ENCODE measurements at regions not wholly inside any gene's neighbourhood (a gene's known extent, or its start where the extent isn't known, plus 50 kb on each side); places are given as distances from the start of the nearest gene placed in this dataset.

DNA sequence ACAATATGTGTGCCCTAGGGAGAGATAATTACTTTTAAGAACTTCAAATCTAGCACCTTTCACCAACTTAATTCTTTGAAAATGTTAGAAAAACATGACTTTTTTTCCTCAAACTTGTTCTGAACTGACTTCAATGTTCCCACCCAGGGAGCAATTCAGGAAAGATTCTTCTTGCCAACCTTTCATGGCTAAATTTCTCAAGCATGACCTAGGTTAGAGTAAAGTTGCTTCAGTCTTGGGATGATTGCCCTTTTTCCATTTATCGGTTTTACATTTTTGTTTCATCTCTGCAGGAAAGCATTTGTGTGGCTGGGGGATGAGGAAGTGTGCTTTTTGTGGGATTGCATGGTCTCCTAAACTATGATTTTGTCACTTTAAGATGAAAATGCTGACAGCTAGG lies 647.7 kb downstream of the LTN1 start:
- no peaks in the 10 kb centered on the region for H3K36me3 ChIP-seq (ENCODE audit: control insufficient read depth, low read length)
- H3K27me3 ChIP-seq (ENCODE audit: control insufficient read depth, low read length): no peaks in the 10 kb centered on the region
- no peaks in the 10 kb centered on the region for H3F3A ChIP-seq (ENCODE audit: control insufficient read depth, insufficient read depth)
- TF ChIP-seq, protein P1, sequence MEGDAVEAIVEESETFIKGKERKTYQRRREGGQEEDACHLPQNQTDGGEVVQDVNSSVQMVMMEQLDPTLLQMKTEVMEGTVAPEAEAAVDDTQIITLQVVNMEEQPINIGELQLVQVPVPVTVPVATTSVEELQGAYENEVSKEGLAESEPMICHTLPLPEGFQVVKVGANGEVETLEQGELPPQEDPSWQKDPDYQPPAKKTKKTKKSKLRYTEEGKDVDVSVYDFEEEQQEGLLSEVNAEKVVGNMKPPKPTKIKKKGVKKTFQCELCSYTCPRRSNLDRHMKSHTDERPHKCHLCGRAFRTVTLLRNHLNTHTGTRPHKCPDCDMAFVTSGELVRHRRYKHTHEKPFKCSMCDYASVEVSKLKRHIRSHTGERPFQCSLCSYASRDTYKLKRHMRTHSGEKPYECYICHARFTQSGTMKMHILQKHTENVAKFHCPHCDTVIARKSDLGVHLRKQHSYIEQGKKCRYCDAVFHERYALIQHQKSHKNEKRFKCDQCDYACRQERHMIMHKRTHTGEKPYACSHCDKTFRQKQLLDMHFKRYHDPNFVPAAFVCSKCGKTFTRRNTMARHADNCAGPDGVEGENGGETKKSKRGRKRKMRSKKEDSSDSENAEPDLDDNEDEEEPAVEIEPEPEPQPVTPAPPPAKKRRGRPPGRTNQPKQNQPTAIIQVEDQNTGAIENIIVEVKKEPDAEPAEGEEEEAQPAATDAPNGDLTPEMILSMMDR (IDR thresholded peaks at IDR 0.05; ENCODE audit: low read depth, low read length, poor library complexity, severe bottlenecking): no peak
- TF ChIP-seq EZH2phosphoT487 (IDR thresholded peaks at IDR 0.05; ENCODE audit: borderline replicate concordance, low read length): no peak
- H3K4me2 ChIP-seq (ENCODE audit: low read length): no peak overlapping the region
- no peak overlapping the region for H3K27ac ChIP-seq (ENCODE audit: low read depth, low read length)
- H3K4me1 ChIP-seq (ENCODE audit: control insufficient read depth, low read length): peaks cover 5% of the 10 kb centered on the region; the same call in 1 of the 2 replicates
- H3K9me2 ChIP-seq (replicated peaks; ENCODE audit: control insufficient read depth, low read length): no peaks in the 10 kb centered on the region
- H3K79me2 ChIP-seq (ENCODE audit: control insufficient read depth, low read length): no peaks in the 10 kb centered on the region
- H3K4me3 ChIP-seq (ENCODE audit: low read length): no peak overlapping the region
- H4K20me1 ChIP-seq (ENCODE audit: control insufficient read depth, insufficient read depth, low read depth, low read length): no peaks in the 10 kb centered on the region
- no peaks in the 10 kb centered on the region for H3K9me3 ChIP-seq (ENCODE audit: control insufficient read depth, insufficient read depth, low read length)

DNA sequence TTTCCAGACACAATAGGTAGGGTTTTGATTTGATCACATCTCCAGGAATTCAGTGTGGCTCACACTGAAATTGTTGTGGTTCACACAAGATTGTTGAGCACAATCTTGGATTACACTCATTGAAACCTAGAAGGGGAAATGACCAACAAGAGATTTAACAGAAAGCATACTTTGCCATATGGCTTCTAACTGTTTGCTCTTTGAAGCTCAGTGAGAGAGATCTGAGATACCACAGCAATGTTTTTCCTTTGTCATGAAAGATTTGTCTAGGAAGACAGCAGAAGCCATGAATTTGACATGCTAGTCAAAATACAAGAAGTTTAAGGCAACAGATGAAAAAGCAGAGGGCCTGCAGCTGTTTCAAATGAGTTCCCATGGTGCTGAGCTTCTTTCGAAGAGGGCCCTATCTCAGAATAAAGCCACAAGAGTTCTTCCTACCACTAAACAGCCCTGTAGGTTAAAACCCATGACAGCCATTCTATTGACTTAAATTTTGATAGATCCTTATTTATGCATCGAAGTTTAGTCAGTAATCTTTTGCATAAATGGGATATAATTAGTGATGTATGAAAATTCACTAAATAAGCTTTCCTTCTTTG lies 650.4 kb downstream of the LTN1 start:
- Histone ChIP-seq H3K36me3 (ENCODE audit: control insufficient read depth, low read length) (no peaks in the 10 kb centered on the region), H3K4me2 (ENCODE audit: low read length) (no peak overlapping the region), H4K20me1 (ENCODE audit: control insufficient read depth, insufficient read depth, low read depth, low read length) (no peaks in the 10 kb centered on the region), H3F3A (ENCODE audit: control insufficient read depth, insufficient read depth) (no peaks in the 10 kb centered on the region), H3K4me3 (ENCODE audit: low read length) (no peak overlapping the region), H3K9me3 (ENCODE audit: control insufficient read depth, insufficient read depth, low read length) (no peaks in the 10 kb centered on the region), H3K9me2 (replicated peaks; ENCODE audit: control insufficient read depth, low read length) (no peaks in the 10 kb centered on the region), H3K27ac (ENCODE audit: low read depth, low read length) (no peak overlapping the region), H3K4me1 (ENCODE audit: control insufficient read depth, low read length) (peaks cover 5% of the 10 kb centered on the region; the same call in 1 of the 2 replicates), H3K79me2 (ENCODE audit: control insufficient read depth, low read length) (no peaks in the 10 kb centered on the region), H3K27me3 (ENCODE audit: control insufficient read depth, low read length) (no peaks in the 10 kb centered on the region)
- TF ChIP-seq, protein P1 (IDR thresholded peaks at IDR 0.05; ENCODE audit: low read depth, low read length, poor library complexity, severe bottlenecking): no peak
- no peak for TF ChIP-seq EZH2phosphoT487 (IDR thresholded peaks at IDR 0.05; ENCODE audit: borderline replicate concordance, low read length)

DNA sequence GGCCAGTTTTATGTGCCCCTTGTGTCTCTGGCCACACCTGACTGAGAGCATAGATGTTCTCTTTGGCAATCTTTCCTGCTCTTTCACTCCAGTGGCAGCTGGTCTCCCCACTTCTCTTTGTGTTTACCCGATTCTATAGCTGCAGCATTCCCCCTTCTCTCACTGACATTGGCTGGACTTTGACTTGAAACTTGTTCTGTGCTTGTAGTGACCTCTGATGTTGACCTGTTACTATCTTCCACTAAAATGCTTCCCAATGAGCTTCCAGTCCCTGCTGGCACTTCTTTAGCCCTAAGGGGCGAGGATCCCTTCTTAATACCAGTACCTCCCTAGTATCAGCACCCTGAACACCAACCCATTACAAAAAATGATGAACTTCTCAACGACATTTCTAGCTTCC lies 653.3 kb downstream of the LTN1 start:
- no peaks in the 10 kb centered on the region for H4K20me1 ChIP-seq (ENCODE audit: control insufficient read depth, insufficient read depth, low read depth, low read length)
- no peak overlapping the region for H3K4me2 ChIP-seq (ENCODE audit: low read length)
- no peaks in the 10 kb centered on the region for H3K9me2 ChIP-seq (replicated peaks; ENCODE audit: control insufficient read depth, low read length)
- no peaks in the 10 kb centered on the region for H3K9me3 ChIP-seq (ENCODE audit: control insufficient read depth, insufficient read depth, low read length)
- H3F3A ChIP-seq (ENCODE audit: control insufficient read depth, insufficient read depth): no peaks in the 10 kb centered on the region
- no peaks in the 10 kb centered on the region for H3K27me3 ChIP-seq (ENCODE audit: control insufficient read depth, low read length)
- TF ChIP-seq EZH2phosphoT487 (IDR thresholded peaks at IDR 0.05; ENCODE audit: borderline replicate concordance, low read length): no peak
- no peaks in the 10 kb centered on the region for H3K36me3 ChIP-seq (ENCODE audit: control insufficient read depth, low read length)
- H3K79me2 ChIP-seq (ENCODE audit: control insufficient read depth, low read length): no peaks in the 10 kb centered on the region
- peaks cover 4% of the 10 kb centered on the region; the same call in 1 of the 2 replicates for H3K4me1 ChIP-seq (ENCODE audit: control insufficient read depth, low read length)
- H3K4me3 ChIP-seq (ENCODE audit: low read length): no peak overlapping the region
- no peak overlapping the region for H3K27ac ChIP-seq (ENCODE audit: low read depth, low read length)

DNA sequence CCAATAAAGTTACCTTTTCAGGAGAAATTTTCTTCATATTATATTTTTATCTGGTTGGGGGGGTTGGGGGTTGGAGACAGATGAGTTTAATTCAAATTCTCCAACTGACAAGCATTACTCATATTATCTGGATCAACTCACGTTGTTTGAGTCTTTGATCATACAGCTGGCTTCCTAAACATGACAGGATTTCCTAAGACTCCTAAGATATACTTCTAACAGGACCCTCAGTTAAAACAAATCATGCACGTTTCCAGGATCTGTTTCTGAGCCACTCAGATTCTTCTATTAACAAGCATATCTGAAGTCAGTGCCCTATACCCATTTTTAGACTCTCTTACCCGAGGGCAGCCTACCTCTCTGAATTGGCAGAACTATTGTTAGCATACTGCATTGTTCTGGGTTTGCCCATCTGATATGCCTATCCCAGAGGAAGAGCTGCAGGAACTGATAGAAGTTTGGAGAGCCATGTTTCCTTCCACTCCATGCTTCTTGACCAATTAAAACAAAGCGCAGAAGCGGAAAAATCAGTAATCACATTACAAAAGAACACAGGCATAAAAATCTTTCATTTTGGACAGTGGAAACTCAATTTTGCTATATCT lies 653.9 kb downstream of the LTN1 start:
- Histone ChIP-seq H3F3A (ENCODE audit: control insufficient read depth, insufficient read depth) (no peaks in the 10 kb centered on the region), H4K20me1 (ENCODE audit: control insufficient read depth, insufficient read depth, low read depth, low read length) (no peaks in the 10 kb centered on the region), H3K4me3 (ENCODE audit: low read length) (no peak overlapping the region), H3K9me3 (ENCODE audit: control insufficient read depth, insufficient read depth, low read length) (no peaks in the 10 kb centered on the region), H3K79me2 (ENCODE audit: control insufficient read depth, low read length) (no peaks in the 10 kb centered on the region), H3K9me2 (replicated peaks; ENCODE audit: control insufficient read depth, low read length) (no peaks in the 10 kb centered on the region), H3K27ac (ENCODE audit: low read depth, low read length) (no peak overlapping the region), H3K27me3 (ENCODE audit: control insufficient read depth, low read length) (no peaks in the 10 kb centered on the region), H3K4me2 (ENCODE audit: low read length) (no peak overlapping the region), H3K36me3 (ENCODE audit: control insufficient read depth, low read length) (no peaks in the 10 kb centered on the region), H3K4me1 (ENCODE audit: control insufficient read depth, low read length) (peaks cover 4% of the 10 kb centered on the region; the same call in 1 of the 2 replicates)
- TF ChIP-seq, protein P1 (IDR thresholded peaks at IDR 0.05; ENCODE audit: low read depth, low read length, poor library complexity, severe bottlenecking): no peak
- no peak for TF ChIP-seq EZH2phosphoT487 (IDR thresholded peaks at IDR 0.05; ENCODE audit: borderline replicate concordance, low read length)
